K562 (cell line): ENCODE measurements at regions not wholly inside any gene's neighbourhood (a gene's known extent, or its start where the extent isn't known, plus 50 kb on each side); places are given as distances from the start of the nearest gene placed in this dataset.

Experiments
- ATAC-seq: fragments of 200-7000 bp; cut with Tn5 transposase; 3 replicates; pipeline ENCODE4 v1.9.1; 2020; ENCODE audit warnings: moderate library complexity
- BruUV-seq: library from RNA; stranded (reverse); fragments of 400-500 nt; replicated peaks from 2 replicates; lab custom pipeline; 2021; lab: Mats Ljungman, UMichigan
- CTCF ChIA-PET: fragments of 300-600 bp; formaldehyde crosslinking; extraction: SDS; loops from one replicate; lab custom pipeline; 2021; ENCODE audit warnings: low intra/inter-chr PET ratio; lab: Yijun Ruan, JAX
- POLR2A ChIA-PET: fragments of 300-600, 350-650 bp; sonication (Branson Sonifier 250); formaldehyde crosslinking; extraction: SDS; loops from one replicate; lab custom pipeline; 2021; ENCODE audit warnings: antibody characterized with exemption, inconsistent platforms; lab: Yijun Ruan, JAX
- DNase-seq, 4 experiments: peaks; one replicate each; pipeline versions ENCODE4 v3.0.0 to v3.0.0-alpha.2; 2011 to 2018; ENCODE audit warnings: low spot score in 3 of 4, mixed read lengths in 3 of 4; ENCODE audit errors: extremely low read depth in 1 of 4
- FAIRE-seq: peaks from 2 replicates; lab custom pipeline; 2011; peaks lifted over from hg19 to GRCh38; lab: Jason Lieb, UNC
- H2AFZ ChIP-seq: 2 replicates; pipeline ENCODE4 v1.6.0; 2011; ENCODE audit warnings: low read depth, low read length, control low read depth, inconsistent platforms
- H3K27ac ChIP-seq: fragments of 200-600 bp; 3 replicates; pipeline ENCODE4 v1.8.0; 2011; ENCODE audit warnings: low read depth, mild to moderate bottlenecking, control low read depth, inconsistent platforms, low read length, moderate library complexity, mixed read lengths; ENCODE audit errors: extremely low read depth
- H3K27me3 ChIP-seq, 2 experiments: fragments of 300-600 bp in 1 of 2; 2 replicates in 1 of 2; 3 replicates in 1 of 2; pipeline versions ENCODE4 v1.6.0 to v1.8.0; 2011; ENCODE audit warnings: inconsistent platforms in 2 of 2, low read length in 2 of 2, mild to moderate bottlenecking in 1 of 2, mixed read lengths in 1 of 2, moderate library complexity in 1 of 2; ENCODE audit not compliant: control insufficient read depth in 2 of 2, insufficient read depth in 2 of 2
- H3K36me3 ChIP-seq: fragments of 300-600 bp; 3 replicates; pipeline ENCODE4 v1.8.0; 2011; ENCODE audit warnings: mild to moderate bottlenecking, low read length, inconsistent platforms; ENCODE audit not compliant: control insufficient read depth, insufficient read depth
- H3K4me1 ChIP-seq, 2 experiments: fragments of 200-600 bp in 1 of 2; replicated peaks in 1 of 2; 2 replicates in 1 of 2; 3 replicates in 1 of 2; pipeline versions ENCODE4 v1.5.1 to v1.8.0; 2011; ENCODE audit warnings: inconsistent platforms in 2 of 2, low read length in 2 of 2, mild to moderate bottlenecking in 1 of 2, mixed read lengths in 1 of 2, moderate library complexity in 1 of 2; ENCODE audit not compliant: control insufficient read depth in 2 of 2, insufficient read depth in 2 of 2
- H3K4me2 ChIP-seq: 2 replicates; pipeline ENCODE4 v1.6.1; 2011; ENCODE audit warnings: low read length, control low read depth, inconsistent platforms, mixed read lengths; ENCODE audit not compliant: insufficient read depth
- H3K4me3 ChIP-seq: fragments of 200-600 bp; sonication (generic), shearing (Covaris generic); 2 replicates; pipeline ENCODE4 v1.5.1; 2016; ENCODE audit warnings: control low read depth, inconsistent platforms
- H3K79me2 ChIP-seq: fragments of 200-600 bp; 3 replicates; pipeline ENCODE4 v1.8.0; 2011; ENCODE audit warnings: low read length, inconsistent platforms; ENCODE audit not compliant: control insufficient read depth, insufficient read depth
- H3K9ac ChIP-seq, 2 experiments: 2 replicates each; pipeline versions ENCODE4 v1.6.0 to v1.6.1; 2011; ENCODE audit warnings: low read depth in 2 of 2, low read length in 2 of 2, control low read depth in 1 of 2, inconsistent platforms in 1 of 2, mild to moderate bottlenecking in 1 of 2, mixed read lengths in 1 of 2; ENCODE audit not compliant: insufficient read depth in 1 of 2
- H3K9me1 ChIP-seq: one replicate; pipeline ENCODE4 v1.6.0; 2011; ENCODE audit warnings: inconsistent platforms, mild to moderate bottlenecking, low read length, moderate library complexity; ENCODE audit not compliant: control insufficient read depth, insufficient read depth
- H3K9me3 ChIP-seq: replicated peaks from 2 replicates; pipeline ENCODE4 v1.5.1; 2011; ENCODE audit warnings: low read depth, low read length, inconsistent platforms; ENCODE audit not compliant: control insufficient read depth, insufficient read depth
- H4K20me1 ChIP-seq: replicated peaks from 2 replicates; pipeline ENCODE4 v1.6.1; 2011; ENCODE audit warnings: low read length, inconsistent platforms, mixed read lengths; ENCODE audit not compliant: control insufficient read depth, insufficient read depth
- ATF2 ChIP-seq: sonication (generic); formaldehyde crosslinking; IDR thresholded peaks from 2 replicates; pipeline ENCODE4 v1.8.1; 2022; ENCODE audit warnings: missing genetic modification reagents
- BHLHE40 ChIP-seq: IDR thresholded peaks from 2 replicates; pipeline ENCODE4 v1.6.1; 2011; ENCODE audit warnings: low read length, improper control_type of control experiment
- DDX20 ChIP-seq: fragments of 450-650 bp; IDR thresholded peaks from 2 replicates; pipeline ENCODE4 v1.6.1; 2016; ENCODE audit warnings: missing genetic modification characterization, low read depth, mild to moderate bottlenecking, missing compliant biosample characterization, moderate library complexity
- ELF2 ChIP-seq: fragments of 250-450 bp; sonication (Bioruptor Pico); IDR thresholded peaks from 2 replicates; pipeline ENCODE4 v1.5.0; 2021; ENCODE audit warnings: mild to moderate bottlenecking
- GTF2A2 ChIP-seq: IDR thresholded peaks from 2 replicates; pipeline ENCODE4 v1.6.1; 2016; ENCODE audit warnings: mild to moderate bottlenecking, missing genetic modification characterization, missing compliant biosample characterization
- HDAC8 ChIP-seq: fragments of 450-650 bp; IDR thresholded peaks from 2 replicates; pipeline ENCODE4 v1.6.1; 2016; ENCODE audit warnings: mild to moderate bottlenecking, missing genetic modification characterization, moderate library complexity, missing compliant biosample characterization
- HES1 ChIP-seq: fragments of 450-650 bp; IDR thresholded peaks from 2 replicates; pipeline ENCODE4 v1.6.1; 2016; ENCODE audit warnings: low read depth, mild to moderate bottlenecking, moderate library complexity
- HEY1 ChIP-seq: fragments of 250-450 bp; sonication (Bioruptor Pico); IDR thresholded peaks from 2 replicates; pipeline ENCODE4 v1.5.0; 2020; ENCODE audit warnings: mild to moderate bottlenecking, moderate library complexity, borderline replicate concordance
- KDM1A ChIP-seq, 2 experiments: fragments of 450-650 bp; IDR thresholded peaks; 2 replicates each; pipeline ENCODE4 v1.6.1; 2016; ENCODE audit warnings: mild to moderate bottlenecking in 2 of 2
- MAFG ChIP-seq: fragments of 450-650 bp; conservative IDR thresholded peaks from 2 replicates; pipeline ENCODE4 v1.6.1; 2016; ENCODE audit warnings: missing genetic modification characterization, missing compliant biosample characterization
- MTA1 ChIP-seq: fragments of 450-650 bp; IDR thresholded peaks from 2 replicates; pipeline ENCODE4 v1.6.1; 2017; ENCODE audit warnings: borderline replicate concordance
- POU5F1 ChIP-seq: fragments of 150-350 bp; IDR thresholded peaks from 2 replicates; pipeline ENCODE4 v1.6.1; 2014; ENCODE audit warnings: borderline replicate concordance, low read length, low read depth, mild to moderate bottlenecking; ENCODE audit not compliant: partially characterized antibody
- RBM14 ChIP-seq: fragments of 200-400 bp; formaldehyde crosslinking; IDR thresholded peaks from 2 replicates; pipeline ENCODE4 v1.6.1; 2018; ENCODE audit warnings: low read depth, mild to moderate bottlenecking, low read length, moderate library complexity, borderline replicate concordance; ENCODE audit not compliant: insufficient read depth
- RHOXF2B ChIP-seq: fragments of 250-450 bp; sonication (Bioruptor Pico); conservative IDR thresholded peaks from 2 replicates; pipeline ENCODE4 v1.5.1; 2021
- SRSF9 ChIP-seq: fragments of 200-400 bp; formaldehyde crosslinking; IDR thresholded peaks from 2 replicates; pipeline ENCODE4 v1.6.1; 2017; ENCODE audit warnings: low read depth, low read length, borderline replicate concordance
- THAP7 ChIP-seq: fragments of 250-450 bp; sonication (Bioruptor Pico); IDR thresholded peaks from 2 replicates; pipeline ENCODE4 v1.5.0; 2021
- ZBTB43 ChIP-seq: sonication (generic); formaldehyde crosslinking; IDR thresholded peaks from 2 replicates; pipeline ENCODE4 v1.8.0; 2023; ENCODE audit warnings: mild to moderate bottlenecking, missing genetic modification reagents
- ZNF324 ChIP-seq: fragments of 250-450 bp; sonication (Bioruptor Pico); IDR thresholded peaks from 2 replicates; pipeline ENCODE4 v1.4.0; 2020; ENCODE audit warnings: mild to moderate bottlenecking
- ZNF512 ChIP-seq: IDR thresholded peaks from 2 replicates; pipeline ENCODE4 v1.6.1; 2016; ENCODE audit warnings: missing genetic modification characterization, missing compliant biosample characterization
- WGBS: fragments of 100-300 bp; shearing (Covaris generic); methylation state at CpG from one replicate; pipeline ENCODE4 v1.1.6; 2016; ENCODE audit warnings: low coverage, mixed read lengths; ENCODE audit not compliant: insufficient coverage; ENCODE audit errors: missing lambda C conversion rate; 5-methylcytosine and 5-hydroxymethylcytosine counted together
- in situ Hi-C: fragments of 300-500 bp; cut with MboI; formaldehyde crosslinking; loops from 4 replicates; pipeline ENCODE4 v1.15.0; 2018; ENCODE audit warnings: inconsistent platforms, mixed read lengths
- intact Hi-C: fragments of 100-400 bp; cut with micrococcal nuclease; formaldehyde crosslinking; loops from 2 replicates; pipeline ENCODE4 v1.14.2; 2022

GRCh38 chr5:31121224-31121623 is 72.3 kb upstream of the CDH6 start:
- FAIRE-seq: no peak
- H3K4me2 ChIP-seq: no peak overlapping the region
- intact Hi-C loops: no loop called here
- no peaks in the 10 kb centered on the region for H3K4me1 ChIP-seq
- no peaks in the 10 kb centered on the region for H3K9me1 ChIP-seq
- H3K79me2 ChIP-seq: no peaks in the 10 kb centered on the region
- no peak for ATAC-seq
- H3K36me3 ChIP-seq: no peaks in the 10 kb centered on the region
- no peak overlapping the region for H3K9ac ChIP-seq
- POLR2A ChIA-PET: no interaction called here
- H4K20me1 ChIP-seq: no peaks in the 10 kb centered on the region
- no peak overlapping the region for H3K27ac ChIP-seq
- H3K4me3 ChIP-seq: no peak overlapping the region
- TF ChIP-seq SRSF9 (no peak), KDM1A (IDR thresholded peaks at IDR 0.05) (no peak), MAFG (tag) (no peak), ZBTB43 (CRISPR knock-in tag) (no peak), ATF2 (no peak), POU5F1 (no peak), DDX20 (tag) (no peak), ZNF324 (CRISPR knock-in tag) (no peak), BHLHE40 (no peak), HEY1 (no peak), HES1 (no peak), MTA1 (no peak), ELF2 (no peak), RBM14 (no peak), HDAC8 (no peak), ZNF512 (no peak), RHOXF2B (no peak), GTF2A2 (tag) (no peak), THAP7 (no peak)
- TF ChIP-seq, all 486 proteins: peak for 0
- WGBS: 0% methylated on average over 2 of the region's 2 CpGs
- Histone ChIP-seq H2AFZ (no peak overlapping the region), H3K27me3 (no peaks in the 10 kb centered on the region), H3K9me3 (no peaks in the 10 kb centered on the region)
- in situ Hi-C loops: no loop called here
- CTCF ChIA-PET: no interaction called here
- no peak for DNase-seq
- BruUV-seq: no TSS peak
